ENCODE measurements at regions not wholly inside any gene's neighbourhood (a gene's known extent, or its start where the extent isn't known, plus 50 kb on each side); places are given as distances from the start of the nearest gene placed in this dataset.

- no peak for DNase-seq
These were observed 111.9 kb downstream of the CEBPB start for GRCh38 chr20:50302341-50303057.

GRCh38 chr20:50303573-50304500, 113.2 kb downstream of the CEBPB start:
- peak; percentile 69 for DNase-seq

GRCh38 chr20:50304501-50304856, 113.8 kb downstream of the CEBPB start:
- no peak for DNase-seq

GRCh38 chr20:50304923-50305635, 114.4 kb downstream of the CEBPB start:
- no peak for DNase-seq

- DNase-seq = peak; percentile 18
These were observed 115.2 kb downstream of the CEBPB start for GRCh38 chr20:50305636-50306477.

- DNase-seq = no peak
These were observed 116.1 kb downstream of the CEBPB start for GRCh38 chr20:50306478-50307423.

GRCh38 chr20:50308166-50308512, 117.5 kb downstream of the CEBPB start:
- no peak for DNase-seq

- DNase-seq = no peak
These were observed 118.1 kb downstream of the CEBPB start for GRCh38 chr20:50308513-50309279.

- no peak for DNase-seq
These were observed 118.7 kb downstream of the CEBPB start for GRCh38 chr20:50309280-50309763.

GRCh38 chr20:50309764-50310672, 119.4 kb downstream of the CEBPB start:
- no peak for DNase-seq

GRCh38 chr20:50310673-50311051, 120.0 kb downstream of the CEBPB start:
- no peak for DNase-seq

GRCh38 chr20:50311308-50312001, 120.8 kb downstream of the CEBPB start:
- DNase-seq = no peak

GRCh38 chr20:50312002-50312681, 121.5 kb downstream of the CEBPB start:
- no peak for DNase-seq

- DNase-seq = no peak
These were observed 122.3 kb downstream of the CEBPB start for GRCh38 chr20:50312682-50313521.

GRCh38 chr20:50313522-50313820, 122.8 kb downstream of the CEBPB start:
- no peak for DNase-seq

- DNase-seq = peak; percentile 20
These were observed 123.4 kb downstream of the CEBPB start for GRCh38 chr20:50313827-50314677.

Data from NCI-H1105 treated with DMSO at 0.1 percent for 48 hours (cell line).